Skin epidermis (tissue), 12 donors: ENCODE measurements at regions not wholly inside any gene's neighbourhood (a gene's known extent, or its start where the extent isn't known, plus 50 kb on each side); places are given as distances from the start of the nearest gene placed in this dataset.

ENCODE experiments used
- H3K27ac ChIP-seq, 21 experiments: fragments of 200-600 bp; sonication (generic) in 11 of 21; one replicate each; pipeline ENCODE4 v1.5.0; 2020; ENCODE audit warnings: mild to moderate bottlenecking in 3 of 21, inconsistent platforms in 2 of 21, moderate library complexity in 2 of 21
- H3K4me3 ChIP-seq, 7 experiments: fragments of 200-600 bp; sonication (generic) in 2 of 7; one replicate each; pipeline ENCODE4 v1.5.0; 2020; ENCODE audit warnings: inconsistent platforms in 2 of 7, mild to moderate bottlenecking in 2 of 7, moderate library complexity in 1 of 7

- no peak overlapping the region for H3K27ac ChIP-seq
Measured at GRCh38 chr6:22849921-22850320, 280.6 kb downstream of the HDGFL1 start.

GRCh38 chr6:22852101-22852500 lies 282.7 kb downstream of the HDGFL1 start:
- H3K4me3 ChIP-seq: no peak overlapping the region
- H3K27ac ChIP-seq: no peak overlapping the region

More at GRCh38 chr6:22849921-22850320, 280.6 kb downstream of the HDGFL1 start:
- H3K4me3 ChIP-seq: no peak overlapping the region

- H3K4me3 ChIP-seq: no peak overlapping the region
- H3K27ac ChIP-seq: peak overlapping the region in 2 of 21 experiments; percentile 2 to 44
Measured at GRCh38 chr6:22873513-22874136, 304.3 kb downstream of the HDGFL1 start.

GRCh38 chr6:22875845-22876244 lies 306.5 kb downstream of the HDGFL1 start:
- no peak overlapping the region for H3K27ac ChIP-seq
- H3K4me3 ChIP-seq: no peak overlapping the region

GRCh38 chr6:22878324-22878701 lies 308.9 kb downstream of the HDGFL1 start:
- Histone ChIP-seq H3K4me3 (no peak overlapping the region), H3K27ac (peak overlapping the region in 2 of 21 experiments; percentile 24 to 35)

- no peak overlapping the region for H3K4me3 ChIP-seq
- peak overlapping the region in 1 of 21 experiments; percentile 35 for H3K27ac ChIP-seq
Measured at GRCh38 chr6:22878706-22879105, 309.3 kb downstream of the HDGFL1 start.

GRCh38 chr6:22880686-22881433 lies 311.5 kb downstream of the HDGFL1 start:
- no peak overlapping the region for H3K4me3 ChIP-seq
- H3K27ac ChIP-seq: peak overlapping the region in 4 of 21 experiments; percentile 7 to 54 (median 42)

- Histone ChIP-seq H3K4me3 (no peak overlapping the region), H3K27ac (peak overlapping the region in 1 of 21 experiments; percentile 34)
Measured at GRCh38 chr6:22882581-22882980, 313.2 kb downstream of the HDGFL1 start.

GRCh38 chr6:22883061-22883717 lies 313.8 kb downstream of the HDGFL1 start:
- Histone ChIP-seq H3K4me3 (no peak overlapping the region), H3K27ac (peak overlapping the region in 1 of 21 experiments; percentile 6)

- H3K27ac ChIP-seq: no peak overlapping the region
- no peak overlapping the region for H3K4me3 ChIP-seq
Measured at GRCh38 chr6:22884456-22884855, 315.1 kb downstream of the HDGFL1 start.

GRCh38 chr6:22886650-22887581 lies 317.6 kb downstream of the HDGFL1 start:
- Histone ChIP-seq H3K27ac (no peak overlapping the region), H3K4me3 (no peak overlapping the region)

GRCh38 chr6:22888163-22888752 lies 318.9 kb downstream of the HDGFL1 start:
- H3K4me3 ChIP-seq: no peak overlapping the region
- H3K27ac ChIP-seq: peak overlapping the region in 1 of 21 experiments; percentile 61

GRCh38 chr6:22891934-22892333 lies 322.6 kb downstream of the HDGFL1 start:
- Histone ChIP-seq H3K27ac (peak overlapping the region in 6 of 21 experiments; percentile 25 to 75 (median 58)), H3K4me3 (no peak overlapping the region)

GRCh38 chr6:22892452-22892851 lies 323.1 kb downstream of the HDGFL1 start:
- H3K4me3 ChIP-seq: no peak overlapping the region

GRCh38 chr6:22896696-22897095 lies 327.3 kb downstream of the HDGFL1 start:
- H3K27ac ChIP-seq: no peak overlapping the region
- H3K4me3 ChIP-seq: no peak overlapping the region

More at GRCh38 chr6:22892452-22892851, 323.1 kb downstream of the HDGFL1 start:
- H3K27ac ChIP-seq: peak overlapping the region in 7 of 21 experiments; percentile 16 to 75 (median 56)

- Histone ChIP-seq H3K4me3 (no peak overlapping the region), H3K27ac (no peak overlapping the region)
Measured at GRCh38 chr6:22899426-22899825, 330.1 kb downstream of the HDGFL1 start.

- Histone ChIP-seq H3K27ac (no peak overlapping the region), H3K4me3 (no peak overlapping the region)
Measured at GRCh38 chr6:22903826-22904225, 334.5 kb downstream of the HDGFL1 start.

- no peak overlapping the region for H3K27ac ChIP-seq
- H3K4me3 ChIP-seq: no peak overlapping the region
Measured at GRCh38 chr6:22904431-22904830, 335.1 kb downstream of the HDGFL1 start.

GRCh38 chr6:22906091-22906549 lies 336.8 kb downstream of the HDGFL1 start:
- no peak overlapping the region for H3K4me3 ChIP-seq
- H3K27ac ChIP-seq: no peak overlapping the region
